OCI-LY3 (cell line): ENCODE measurements at regions not wholly inside any gene's neighbourhood (a gene's known extent, or its start where the extent isn't known, plus 50 kb on each side); places are given as distances from the start of the nearest gene placed in this dataset.

Experiments used
- H2AFZ ChIP-seq: fragments of 200-600, 300-600 bp; shearing (Covaris generic); 2 replicates; pipeline ENCODE4 v1.6.0; 2014; ENCODE audit warnings: antibody characterized with exemption, low read depth, low read length
- H3K27ac ChIP-seq: fragments of 200-600, 300-600 bp; sonication (generic); 2 replicates; pipeline ENCODE4 v1.5.1; 2014; ENCODE audit warnings: mild to moderate bottlenecking, low read length, moderate library complexity, mixed read lengths
- H3K27me3 ChIP-seq: fragments of 200-600, 300-600 bp; sonication (generic); 2 replicates; pipeline ENCODE4 v1.6.1; 2014; ENCODE audit warnings: low read depth, low read length, mixed read lengths
- H3K36me3 ChIP-seq: fragments of 200-600, 300-600 bp; sonication (generic); replicated peaks from 2 replicates; pipeline ENCODE3; 2014; ENCODE audit warnings: low read depth, low read length, mixed read lengths
- H3K4me1 ChIP-seq: fragments of 300-600, 200-600 bp; sonication (generic); 2 replicates; pipeline ENCODE4 v1.6.1; 2014; ENCODE audit warnings: low read length, mixed read lengths
- H3K4me2 ChIP-seq: fragments of 200-600, 300-600 bp; sonication (generic); 2 replicates; pipeline ENCODE4 v1.6.1; 2014; ENCODE audit warnings: low read length, mixed read lengths
- H3K4me3 ChIP-seq: fragments of 300-600, 200-600 bp; sonication (generic); 2 replicates; pipeline ENCODE4 v1.5.1; 2014; ENCODE audit warnings: antibody characterized with exemption, mild to moderate bottlenecking, low read length, moderate library complexity
- H3K79me2 ChIP-seq: fragments of 300-600, 200-600 bp; shearing (Covaris generic); 2 replicates; pipeline ENCODE4 v1.6.1; 2014; ENCODE audit warnings: mild to moderate bottlenecking, low read length, mixed read lengths
- H3K9ac ChIP-seq: fragments of 300-600, 200-600 bp; shearing (Covaris generic); 2 replicates; pipeline ENCODE4 v1.6.0; 2014; ENCODE audit warnings: mild to moderate bottlenecking, low read length, moderate library complexity
- H3K9me3 ChIP-seq: fragments of 200-600, 300-600 bp; shearing (Covaris generic); 2 replicates; pipeline ENCODE4 v1.6.1; 2014; ENCODE audit warnings: low read length, mixed read lengths; ENCODE audit not compliant: insufficient read depth
- H4K20me1 ChIP-seq: fragments of 200-600, 300-600 bp; sonication (generic); 2 replicates; pipeline ENCODE4 v1.6.1; 2016; ENCODE audit warnings: low read length, mixed read lengths; ENCODE audit not compliant: insufficient read depth
- EZH2phosphoT487 ChIP-seq: fragments of 200-600 bp; shearing (Covaris generic); IDR thresholded peaks from 2 replicates; pipeline ENCODE4 v1.6.1; 2018; ENCODE audit warnings: antibody characterized with exemption, mixed run types, low read depth
- TF ChIP-seq, protein P1 (sequence below): fragments of 200-600, 300-600 bp; sonication (generic); IDR thresholded peaks from 2 replicates; pipeline ENCODE4 v1.5.1; 2014; ENCODE audit warnings: antibody characterized with exemption, low read length, low read depth

DNA sequence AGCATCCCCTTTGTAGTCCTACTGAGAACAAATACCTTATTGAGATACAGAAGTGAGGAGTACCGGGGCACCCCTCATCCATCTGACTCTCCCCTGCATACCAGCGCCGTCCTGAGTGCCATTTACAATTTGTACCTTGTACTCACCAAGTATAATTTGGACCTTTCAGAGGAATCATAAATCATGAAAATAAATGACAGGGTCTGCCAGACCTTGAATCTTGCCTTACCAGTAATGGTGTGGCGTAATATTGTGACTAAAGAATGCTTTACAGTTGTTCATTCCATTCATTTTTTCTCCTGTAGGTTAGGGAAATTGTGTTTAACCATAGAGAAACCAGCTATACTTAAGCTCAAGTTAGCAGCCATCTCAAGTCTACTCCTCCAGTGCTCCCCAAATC is 243.7 kb upstream of the RGS6 start:
- Histone ChIP-seq H2AFZ (no peak overlapping the region), H4K20me1 (no peaks in the 10 kb centered on the region), H3K4me1 (no peaks in the 10 kb centered on the region), H3K27ac (no peak overlapping the region), H3K79me2 (no peaks in the 10 kb centered on the region), H3K36me3 (peaks cover 7% of the 10 kb centered on the region), H3K9ac (no peak overlapping the region), H3K4me3 (no peak overlapping the region), H3K27me3 (no peaks in the 10 kb centered on the region), H3K9me3 (no peaks in the 10 kb centered on the region), H3K4me2 (no peak overlapping the region)
- no peak for TF ChIP-seq EZH2phosphoT487
- TF ChIP-seq, protein P1, sequence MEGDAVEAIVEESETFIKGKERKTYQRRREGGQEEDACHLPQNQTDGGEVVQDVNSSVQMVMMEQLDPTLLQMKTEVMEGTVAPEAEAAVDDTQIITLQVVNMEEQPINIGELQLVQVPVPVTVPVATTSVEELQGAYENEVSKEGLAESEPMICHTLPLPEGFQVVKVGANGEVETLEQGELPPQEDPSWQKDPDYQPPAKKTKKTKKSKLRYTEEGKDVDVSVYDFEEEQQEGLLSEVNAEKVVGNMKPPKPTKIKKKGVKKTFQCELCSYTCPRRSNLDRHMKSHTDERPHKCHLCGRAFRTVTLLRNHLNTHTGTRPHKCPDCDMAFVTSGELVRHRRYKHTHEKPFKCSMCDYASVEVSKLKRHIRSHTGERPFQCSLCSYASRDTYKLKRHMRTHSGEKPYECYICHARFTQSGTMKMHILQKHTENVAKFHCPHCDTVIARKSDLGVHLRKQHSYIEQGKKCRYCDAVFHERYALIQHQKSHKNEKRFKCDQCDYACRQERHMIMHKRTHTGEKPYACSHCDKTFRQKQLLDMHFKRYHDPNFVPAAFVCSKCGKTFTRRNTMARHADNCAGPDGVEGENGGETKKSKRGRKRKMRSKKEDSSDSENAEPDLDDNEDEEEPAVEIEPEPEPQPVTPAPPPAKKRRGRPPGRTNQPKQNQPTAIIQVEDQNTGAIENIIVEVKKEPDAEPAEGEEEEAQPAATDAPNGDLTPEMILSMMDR: no peak

DNA sequence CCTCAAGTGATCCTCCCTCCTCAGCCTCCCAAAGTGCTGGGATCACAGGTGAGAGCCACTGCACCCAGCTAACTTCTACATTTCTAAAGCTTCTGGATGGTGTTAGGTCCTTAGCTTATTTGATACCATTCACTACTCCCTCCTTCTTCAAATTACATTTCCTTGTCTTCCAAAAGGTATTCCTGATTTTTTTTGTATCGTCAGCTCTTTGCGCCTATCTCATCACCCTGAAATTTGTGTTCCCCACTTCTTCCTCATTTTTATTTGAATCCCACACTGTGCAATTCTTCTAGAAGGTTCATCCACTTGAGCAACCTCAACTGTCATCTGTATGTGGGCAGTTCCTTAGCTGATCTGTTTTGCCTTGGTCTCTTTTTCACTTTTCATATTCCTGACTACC is 241.8 kb upstream of the RGS6 start:
- Histone ChIP-seq H2AFZ (no peak overlapping the region), H3K9ac (no peak overlapping the region), H4K20me1 (no peaks in the 10 kb centered on the region), H3K4me3 (no peak overlapping the region), H3K27ac (no peak overlapping the region), H3K27me3 (no peaks in the 10 kb centered on the region), H3K79me2 (no peaks in the 10 kb centered on the region), H3K36me3 (peaks cover 7% of the 10 kb centered on the region), H3K4me1 (no peaks in the 10 kb centered on the region), H3K9me3 (no peaks in the 10 kb centered on the region), H3K4me2 (no peak overlapping the region)
- TF ChIP-seq, protein P1: no peak
- no peak for TF ChIP-seq EZH2phosphoT487

DNA sequence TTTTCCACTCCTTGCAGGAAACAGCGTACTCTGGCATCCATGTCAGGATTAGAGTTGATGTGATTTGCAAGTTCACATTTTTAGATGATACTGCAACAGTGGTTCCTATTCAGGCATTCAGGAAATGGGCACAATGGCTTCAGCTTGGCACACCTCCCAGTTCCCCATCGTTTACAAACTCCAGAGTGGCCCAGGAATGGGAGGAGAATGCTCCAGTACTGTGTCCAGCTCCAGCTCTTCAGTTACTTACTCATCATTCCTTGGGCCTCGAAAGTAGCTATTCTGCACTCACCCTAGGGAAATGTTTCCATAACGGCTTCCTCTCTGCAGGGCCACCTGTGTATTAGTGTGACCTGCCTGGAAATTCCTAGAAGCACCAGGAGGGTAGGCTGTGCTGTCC is 239.7 kb upstream of the RGS6 start:
- Histone ChIP-seq H3K4me3 (no peak overlapping the region), H3K4me1 (no peaks in the 10 kb centered on the region), H4K20me1 (no peaks in the 10 kb centered on the region), H3K79me2 (no peaks in the 10 kb centered on the region), H3K4me2 (no peak overlapping the region), H3K9ac (no peak overlapping the region), H3K36me3 (peaks cover 3% of the 10 kb centered on the region), H2AFZ (no peak overlapping the region), H3K27me3 (no peaks in the 10 kb centered on the region), H3K27ac (no peak overlapping the region), H3K9me3 (no peaks in the 10 kb centered on the region)
- TF ChIP-seq, protein P1: no peak
- no peak for TF ChIP-seq EZH2phosphoT487

DNA sequence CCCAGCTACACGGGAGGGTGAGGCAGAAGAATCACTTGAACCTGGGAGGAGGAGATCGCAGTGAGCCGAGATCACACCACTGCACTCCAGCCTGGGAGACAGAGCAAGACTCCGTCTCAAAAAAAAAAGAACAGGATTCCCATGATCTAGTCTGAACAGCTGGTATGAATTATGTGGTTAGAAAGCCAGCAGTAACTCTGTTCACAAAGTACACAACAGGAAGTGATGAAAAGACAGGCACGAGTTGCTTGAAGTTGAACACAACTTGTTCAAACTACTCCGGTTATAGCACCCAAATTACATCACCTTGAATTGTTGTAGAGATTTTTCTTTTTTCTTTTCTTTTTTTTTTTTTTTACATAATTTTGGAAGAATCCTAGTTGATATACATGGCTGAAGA is 238.8 kb upstream of the RGS6 start:
- H2AFZ ChIP-seq: no peak overlapping the region
- H3K4me1 ChIP-seq: no peaks in the 10 kb centered on the region
- no peak overlapping the region for H3K9ac ChIP-seq
- no peaks in the 10 kb centered on the region for H4K20me1 ChIP-seq
- TF ChIP-seq EZH2phosphoT487: no peak
- TF ChIP-seq, protein P1: no peak
- H3K27me3 ChIP-seq: no peaks in the 10 kb centered on the region
- no peaks in the 10 kb centered on the region for H3K9me3 ChIP-seq
- no peak overlapping the region for H3K4me3 ChIP-seq
- no peak overlapping the region for H3K4me2 ChIP-seq
- no peak overlapping the region for H3K27ac ChIP-seq
- no peaks in the 10 kb centered on the region for H3K79me2 ChIP-seq
- H3K36me3 ChIP-seq: peaks cover 3% of the 10 kb centered on the region
